ENCODE measurements at regions not wholly inside any gene's neighbourhood (a gene's known extent, or its start where the extent isn't known, plus 50 kb on each side); places are given as distances from the start of the nearest gene placed in this dataset.
"Not testable (repeated sequence)": the region's sequence is repeated elsewhere in the genome, so short reads cannot be mapped to it uniquely, and the experiment has no call there.

- in situ Hi-C loops (cut with HindIII; ENCODE audit: low pct_ligation_motif_present, low pct_unique_long_range_greater_than_20kb, low sequenced_read_pairs): no loop called here
- DNase-seq: no peak
Observed at GRCh38 chr1:208951026-208951525, 632.4 kb upstream of the CAMK1G start.

DNA sequence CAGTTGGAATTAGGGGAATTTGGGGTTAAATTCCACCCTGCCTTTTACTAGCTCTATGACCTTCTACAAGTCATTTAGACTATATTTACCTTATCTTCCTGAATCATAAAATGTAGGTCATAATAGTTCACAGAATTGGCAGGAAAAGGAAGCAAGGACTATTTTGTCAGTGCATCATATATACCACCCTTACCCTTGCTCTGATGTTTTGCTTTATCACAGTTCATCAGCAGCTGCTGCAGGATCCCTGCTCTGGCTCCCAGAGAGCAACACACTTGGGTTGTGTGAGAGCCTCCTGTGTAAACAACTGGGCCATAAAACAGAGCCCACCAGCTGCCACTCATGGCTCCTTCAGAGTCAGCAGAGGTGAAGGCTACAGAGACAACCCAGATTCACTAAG, 631.6 kb upstream of the CAMK1G start:
- no peak for DNase-seq
- in situ Hi-C loops (cut with HindIII; ENCODE audit: low pct_ligation_motif_present, low pct_unique_long_range_greater_than_20kb, low sequenced_read_pairs): no loop called here

DNA sequence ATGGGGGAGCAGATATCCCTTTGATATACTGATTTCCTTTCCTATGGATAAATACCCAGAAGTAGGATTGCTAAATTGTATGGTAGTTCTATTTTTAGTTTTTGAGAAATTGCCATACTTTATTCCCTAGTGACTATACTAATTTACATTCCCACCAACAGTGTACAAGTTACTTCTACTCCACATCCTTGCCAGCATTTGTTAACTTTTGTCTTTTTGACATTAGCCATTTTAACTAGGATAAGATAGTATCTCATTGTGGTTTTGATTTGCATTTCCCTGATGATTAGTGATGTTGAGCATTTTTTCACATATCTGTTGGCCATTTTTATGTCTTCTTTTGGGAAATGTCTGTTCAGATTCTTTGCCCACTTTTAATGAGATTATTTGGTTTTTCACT, 620.6 kb upstream of the CAMK1G start:
- no peak for DNase-seq
- in situ Hi-C loops (cut with HindIII; ENCODE audit: low pct_ligation_motif_present, low pct_unique_long_range_greater_than_20kb, low sequenced_read_pairs): no loop called here

DNA sequence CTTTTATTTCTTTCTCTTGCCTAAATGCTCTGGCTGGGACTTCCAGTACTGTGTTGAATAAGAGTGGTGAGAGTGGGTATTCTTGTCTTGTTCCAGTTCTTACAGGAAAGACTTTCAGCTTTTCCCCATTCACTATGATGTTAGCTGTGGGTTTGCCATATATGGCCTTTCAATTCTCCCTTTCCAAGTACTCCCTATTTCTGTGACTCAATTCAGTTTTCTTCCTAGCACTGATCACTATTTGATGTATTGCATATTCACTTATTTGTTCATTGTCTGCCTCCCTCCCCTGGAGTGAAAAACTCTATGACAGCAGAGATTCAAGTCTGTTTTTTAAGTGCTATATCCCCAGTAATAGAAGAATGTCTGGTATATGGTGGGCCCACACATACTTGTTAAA, 618.2 kb upstream of the CAMK1G start:
- no peak for DNase-seq
- in situ Hi-C loops (cut with HindIII; ENCODE audit: low pct_ligation_motif_present, low pct_unique_long_range_greater_than_20kb, low sequenced_read_pairs): no loop called here

DNA sequence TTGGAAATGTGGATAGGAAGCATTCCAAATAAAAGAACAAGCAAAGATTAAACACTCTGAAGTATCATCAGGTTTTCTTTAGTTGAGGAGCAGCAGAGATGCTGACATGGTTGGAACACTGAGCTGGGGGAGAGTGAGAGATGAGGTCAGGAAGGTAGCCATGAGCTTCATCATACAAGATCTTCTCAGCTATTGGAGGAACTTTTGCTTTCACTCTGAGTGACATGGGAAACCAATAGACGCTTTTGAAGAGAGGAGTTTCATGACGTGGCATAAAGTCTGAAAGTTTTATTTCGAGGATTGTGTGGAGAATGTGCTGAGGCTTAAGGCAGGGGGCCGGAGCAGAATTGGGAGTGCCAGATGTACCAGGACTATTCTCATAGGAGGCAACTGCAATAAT, 616.2 kb upstream of the CAMK1G start:
- no peak for DNase-seq
- in situ Hi-C loops (cut with HindIII; ENCODE audit: low pct_ligation_motif_present, low pct_unique_long_range_greater_than_20kb, low sequenced_read_pairs): no loop called here

- DNase-seq: no peak
- in situ Hi-C loops (cut with HindIII; ENCODE audit: low pct_ligation_motif_present, low pct_unique_long_range_greater_than_20kb, low sequenced_read_pairs): no loop called here
Observed at GRCh38 chr1:208974717-208975116, 608.8 kb upstream of the CAMK1G start.

DNA sequence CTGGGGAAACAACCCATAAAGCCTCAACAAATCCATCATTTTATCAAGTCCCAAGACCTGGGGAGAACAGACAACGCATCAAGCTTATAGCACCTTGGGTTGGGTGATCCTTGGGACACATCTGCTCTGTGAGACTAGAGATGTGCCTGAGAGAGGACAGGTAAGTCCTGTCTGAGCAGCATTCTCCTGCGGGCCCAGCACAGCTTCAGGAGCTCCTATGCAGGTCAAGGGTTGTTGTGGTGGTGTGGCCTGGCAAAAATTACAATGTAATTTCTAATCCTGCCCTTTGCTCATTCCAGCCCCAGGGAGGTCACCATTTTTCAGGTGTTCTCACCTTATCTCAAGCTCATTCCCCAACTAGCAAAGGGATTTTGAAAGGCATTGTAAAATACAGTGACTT, 608.1 kb upstream of the CAMK1G start:
- DNase-seq: no peak
- in situ Hi-C loops (cut with HindIII; ENCODE audit: low pct_ligation_motif_present, low pct_unique_long_range_greater_than_20kb, low sequenced_read_pairs): no loop called here

GRCh38 chr1:208977012-208977411, 606.5 kb upstream of the CAMK1G start:
- no peak for DNase-seq
- in situ Hi-C loops (cut with HindIII; ENCODE audit: low pct_ligation_motif_present, low pct_unique_long_range_greater_than_20kb, low sequenced_read_pairs): no loop called here

- in situ Hi-C loops (cut with HindIII; ENCODE audit: low pct_ligation_motif_present, low pct_unique_long_range_greater_than_20kb, low sequenced_read_pairs): no loop called here
- no peak for DNase-seq
Observed at GRCh38 chr1:208977638-208978256, 605.8 kb upstream of the CAMK1G start.

DNA sequence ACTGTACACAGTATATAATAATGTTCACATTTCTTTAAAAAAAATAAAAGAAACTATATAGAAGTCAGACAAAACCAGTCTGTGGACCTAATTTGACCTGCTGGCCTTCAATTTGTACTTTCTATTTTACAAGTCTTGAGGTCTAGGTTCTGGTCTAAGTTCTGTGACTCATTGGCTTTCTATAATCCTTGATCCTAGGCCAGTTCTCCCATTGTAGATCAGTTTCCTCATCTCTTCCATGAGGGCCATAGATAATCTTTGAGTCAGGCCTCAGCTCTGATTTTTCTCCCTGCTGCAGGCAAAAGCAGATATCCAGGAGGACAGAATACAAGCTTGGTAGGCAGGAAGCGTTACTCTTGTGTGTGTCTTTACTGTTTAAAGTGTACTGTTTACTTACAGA, 603.7 kb upstream of the CAMK1G start:
- in situ Hi-C loops (cut with HindIII; ENCODE audit: low pct_ligation_motif_present, low pct_unique_long_range_greater_than_20kb, low sequenced_read_pairs): no loop called here
- no peak for DNase-seq

DNA sequence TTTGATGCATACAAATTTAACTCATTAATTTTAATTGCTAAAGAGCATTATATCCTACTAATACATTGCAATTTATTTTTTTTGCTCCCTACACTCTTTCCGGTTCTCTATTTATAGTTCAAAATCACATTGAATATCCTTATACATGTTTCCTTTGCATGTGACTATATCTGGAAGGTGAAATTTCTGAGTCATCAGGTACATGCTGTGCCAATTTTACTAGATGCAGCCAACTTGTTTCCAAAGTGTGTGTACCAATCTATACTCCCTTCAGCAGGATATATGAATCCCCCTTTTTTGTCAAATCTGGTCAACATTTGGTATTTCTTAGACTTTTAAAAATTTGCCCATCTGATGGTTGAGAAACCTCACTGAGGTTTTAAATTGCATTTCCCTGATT, 602.9 kb upstream of the CAMK1G start:
- DNase-seq: no peak
- in situ Hi-C loops (cut with HindIII; ENCODE audit: low pct_ligation_motif_present, low pct_unique_long_range_greater_than_20kb, low sequenced_read_pairs): no loop called here

DNA sequence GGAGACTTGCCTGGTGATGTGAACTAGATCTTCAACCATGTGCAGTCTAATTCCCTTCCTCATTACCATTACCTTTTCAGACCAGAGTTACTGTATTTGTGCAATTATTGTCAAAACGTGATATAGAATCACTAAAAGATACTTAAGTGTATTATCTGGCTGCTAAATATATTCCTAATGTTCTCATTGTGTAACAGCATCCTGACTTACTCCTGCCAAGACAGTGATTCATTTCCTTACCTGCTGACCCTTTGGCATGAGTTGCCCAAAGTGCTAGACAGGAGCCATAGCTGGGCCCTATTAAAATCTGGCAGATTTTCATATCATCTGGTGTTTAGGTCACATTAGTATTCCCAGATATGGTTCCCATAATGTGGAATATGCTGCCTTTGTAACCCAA, 598.3 kb upstream of the CAMK1G start:
- no peak for DNase-seq
- in situ Hi-C loops (cut with HindIII; ENCODE audit: low pct_ligation_motif_present, low pct_unique_long_range_greater_than_20kb, low sequenced_read_pairs): no loop called here

DNA sequence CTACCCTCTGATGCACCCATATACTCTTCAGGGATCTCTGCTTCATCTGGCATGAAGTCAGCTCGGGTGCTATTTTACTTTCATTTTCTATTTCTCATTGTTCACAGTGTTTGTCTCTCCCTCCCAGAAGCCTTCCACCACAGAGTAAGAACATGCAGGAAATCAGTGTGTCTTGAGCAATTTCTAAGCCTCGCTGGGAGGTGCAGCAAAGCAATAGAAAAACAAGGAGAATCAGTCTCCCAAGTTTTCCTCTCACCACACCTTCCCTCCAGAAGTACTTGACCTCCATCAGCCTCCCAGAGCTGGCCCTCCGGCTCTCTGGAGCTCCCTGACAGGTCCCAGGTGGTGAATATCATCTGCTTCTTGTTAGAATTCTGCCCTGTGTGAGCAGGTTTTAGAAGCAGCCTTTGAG, 594.7 kb upstream of the CAMK1G start:
- peak; percentile 71 for DNase-seq
- in situ Hi-C loops (cut with HindIII; ENCODE audit: low pct_ligation_motif_present, low pct_unique_long_range_greater_than_20kb, low sequenced_read_pairs): no loop called here

DNA sequence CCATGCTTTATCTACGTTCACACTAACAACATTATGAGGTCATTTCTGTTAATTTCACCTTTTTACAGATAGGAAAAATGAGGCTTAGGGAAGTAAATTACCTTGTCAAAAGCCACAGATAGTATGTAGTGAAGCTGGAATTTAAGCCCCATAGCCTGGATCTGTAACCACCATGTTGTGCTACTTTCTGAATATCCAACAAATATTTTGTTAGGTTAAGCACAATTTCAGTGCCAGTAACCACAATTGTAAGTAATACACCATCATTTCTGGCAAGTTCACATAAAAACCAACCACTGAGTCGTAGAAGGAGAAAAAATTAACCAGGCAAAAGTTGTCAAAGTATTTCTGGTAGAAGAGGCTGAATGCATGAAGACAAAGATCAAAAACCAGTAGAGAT, 593.1 kb upstream of the CAMK1G start:
- peak; percentile 9 for DNase-seq
- in situ Hi-C loops (cut with HindIII; ENCODE audit: low pct_ligation_motif_present, low pct_unique_long_range_greater_than_20kb, low sequenced_read_pairs): no loop called here

DNA sequence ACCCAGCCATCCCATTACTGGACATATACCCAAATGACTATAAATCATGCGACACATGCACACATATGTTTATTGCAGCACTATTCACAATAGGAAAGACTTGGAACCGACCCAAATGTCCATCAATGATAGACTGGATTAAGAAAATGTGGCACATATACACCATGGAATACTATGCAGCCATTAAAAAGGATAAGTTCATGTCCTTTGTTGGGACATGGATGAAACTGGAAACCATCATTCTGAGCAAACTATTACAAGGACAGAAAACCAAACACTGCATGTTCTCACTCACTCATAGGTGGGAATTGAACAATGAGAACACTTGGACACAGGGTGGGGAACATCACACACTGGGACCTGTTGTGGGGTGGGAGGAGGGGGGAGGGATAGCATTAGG, 586.5 kb upstream of the CAMK1G start:
- in situ Hi-C loops (cut with HindIII; ENCODE audit: low pct_ligation_motif_present, low pct_unique_long_range_greater_than_20kb, low sequenced_read_pairs); DNase-seq: not testable (repeated sequence)

- in situ Hi-C loops (cut with HindIII; ENCODE audit: low pct_ligation_motif_present, low pct_unique_long_range_greater_than_20kb, low sequenced_read_pairs): no loop called here
- peak; percentile 24 for DNase-seq
Observed at GRCh38 chr1:208997726-208998312, 585.7 kb upstream of the CAMK1G start.

DNA sequence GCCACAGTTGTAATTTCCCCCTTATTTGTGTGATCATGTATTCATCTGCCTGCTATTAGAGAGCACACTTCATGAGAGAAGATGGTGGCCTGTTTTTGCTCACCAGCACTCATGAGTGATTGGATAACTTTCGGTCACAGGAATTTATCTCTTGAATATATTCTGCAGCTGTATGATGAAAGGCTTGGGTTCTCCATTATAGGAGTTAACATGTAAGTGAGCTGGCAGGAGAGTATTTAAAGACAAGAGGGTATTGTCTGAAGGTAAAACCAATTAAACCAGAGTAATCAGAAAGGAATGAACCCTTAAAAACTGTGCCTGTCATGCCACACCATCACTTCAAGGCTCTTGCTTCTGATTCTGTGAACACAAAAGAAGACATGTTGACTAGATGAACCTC, 574.9 kb upstream of the CAMK1G start:
- no peak for DNase-seq
- in situ Hi-C loops (cut with HindIII; ENCODE audit: low pct_ligation_motif_present, low pct_unique_long_range_greater_than_20kb, low sequenced_read_pairs): no loop called here

GRCh38 chr1:209010475-209011230, 572.9 kb upstream of the CAMK1G start:
- DNase-seq: no peak
- in situ Hi-C loops (cut with HindIII; ENCODE audit: low pct_ligation_motif_present, low pct_unique_long_range_greater_than_20kb, low sequenced_read_pairs): no loop called here

DNA sequence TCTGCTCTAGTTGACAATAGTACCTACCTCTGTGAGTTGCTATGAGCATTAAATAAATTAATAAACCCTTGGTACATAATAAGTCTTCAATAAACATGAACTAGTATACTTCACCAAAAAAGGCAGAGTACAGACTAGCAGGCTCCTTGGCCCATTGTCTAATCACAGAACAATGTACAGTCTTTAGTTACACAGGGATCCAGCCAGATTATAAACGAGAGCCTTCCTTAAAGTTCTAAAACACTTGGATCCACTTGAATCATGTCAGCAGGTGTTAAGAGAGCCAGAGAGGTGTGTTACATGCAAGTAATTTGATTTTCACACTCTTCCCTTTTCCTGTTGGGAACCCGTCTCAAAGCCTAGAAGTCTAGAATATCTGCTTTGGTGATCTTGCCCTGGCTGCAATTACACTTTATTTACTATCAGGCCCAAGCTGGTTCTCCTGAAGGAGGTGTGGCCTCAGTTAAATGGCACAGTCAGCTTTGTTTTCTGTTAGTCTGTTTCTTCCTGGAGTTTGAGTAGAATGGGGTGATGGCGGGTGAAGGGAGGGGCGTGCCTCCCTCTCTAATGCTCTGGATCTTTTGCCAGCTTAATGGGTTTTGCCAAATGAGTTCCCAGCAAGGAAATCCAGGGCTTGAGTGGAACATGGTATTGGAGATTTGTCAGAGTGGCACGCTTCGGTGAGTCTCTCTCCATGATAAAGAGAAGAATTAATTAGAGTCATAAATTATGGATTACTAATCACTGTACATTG, 570.9 kb upstream of the CAMK1G start:
- in situ Hi-C loops (cut with HindIII; ENCODE audit: low pct_ligation_motif_present, low pct_unique_long_range_greater_than_20kb, low sequenced_read_pairs): no loop called here
- DNase-seq: no peak
